Ovary (tissue), 7 donors: ENCODE measurements at regions not wholly inside any gene's neighbourhood (a gene's known extent, or its start where the extent isn't known, plus 50 kb on each side); places are given as distances from the start of the nearest gene placed in this dataset.

Experiments
- DNase-seq, 5 donors: peaks; one replicate each; pipeline ENCODE4 v3.0.0-alpha.2; 2019 to 2020
- H3K27ac ChIP-seq, 2 donors: fragments of 200-600 bp; one replicate each; pipeline versions ENCODE4 v1.5.1 to v1.8.0; 2019 to 2022
- H3K27me3 ChIP-seq: fragments of 200-600 bp; one replicate; pipeline ENCODE4 v1.8.0; 2022
- H3K36me3 ChIP-seq: fragments of 200-600 bp; sonication (generic); one replicate; pipeline ENCODE4 v1.5.1; 2019
- H3K4me1 ChIP-seq: one replicate; pipeline ENCODE4 v1.8.1; 2013; ENCODE audit warnings: mild to moderate bottlenecking, moderate library complexity; ENCODE audit not compliant: insufficient read depth
- H3K4me3 ChIP-seq: fragments of 200-600 bp; sonication (generic); one replicate; pipeline ENCODE4 v1.5.1; 2017
- H3K9me3 ChIP-seq, 2 donors: fragments of 200-600 bp in 1 of 2; sonication (generic) in 1 of 2; one replicate each; pipeline versions ENCODE4 v1.5.1 to v1.8.1; 2013 to 2019; ENCODE audit warnings: mild to moderate bottlenecking in 1 of 2, moderate library complexity in 1 of 2
- CTCF ChIP-seq, 3 donors: fragments of 450-650 bp in 2 of 3; fragments of 200-600 bp in 1 of 3; IDR thresholded peaks; one replicate each; pipeline versions ENCODE4 v1.5.1 to v1.8.0; 2016 to 2022; ENCODE audit warnings: antibody characterized with exemption in 3 of 3, mild to moderate bottlenecking in 1 of 3
- EP300 ChIP-seq: sonication (generic); formaldehyde crosslinking; IDR thresholded peaks from one replicate; pipeline ENCODE4 v1.6.1; 2017; ENCODE audit warnings: antibody characterized with exemption
- POLR2A ChIP-seq: fragments of 450-650 bp; IDR thresholded peaks from one replicate; pipeline ENCODE4 v1.6.1; 2017; ENCODE audit warnings: antibody characterized with exemption, mild to moderate bottlenecking, moderate library complexity
- WGBS, 3 donors: extraction: QIAGEN DNeasy Blood & Tissue Kit in 1 of 3; methylation state at CpG; one replicate each; pipeline versions ENCODE4 v1.1.5 to v1.1.7; 2013 to 2017; 5-methylcytosine and 5-hydroxymethylcytosine counted together
- intact Hi-C, 4 donors: fragments of 100-400 bp; cut with DNase I; formaldehyde crosslinking; loops; one replicate each; pipeline versions ENCODE4 v1.11.0 to v1.15.1; 2022 to 2023
- donor health status: DM: no; HTN: no; CAD: no; lungs with moderate emphysema.
- donor health status: DM: no; HTN: no; CAD: no.
- donor health status: Bipolar disorder and iron deficiency.
- donor health status: DM: no; HTN: no; CAD: no.
- donor health status: DM: yes; HTN: yes; CAD: no.

- H3K4me3 ChIP-seq, result no peak overlapping the region
- H3K36me3 ChIP-seq, result no peaks in the 10 kb centered on the region
- 74 to 79% (median 75%) methylated on average over 4 of the region's 4 CpGs for WGBS, 3 donors
- H3K27me3 ChIP-seq, result no peaks in the 10 kb centered on the region
- no peaks in the 10 kb centered on the region for H3K4me1 ChIP-seq
- H3K27ac ChIP-seq, result no peak overlapping the region
- no peak for DNase-seq
- intact Hi-C loops, result no loop called here
- no peak for TF ChIP-seq CTCF (IDR thresholded peaks at IDR 0.05)
- TF ChIP-seq EP300, result no peak
- no peak for TF ChIP-seq POLR2A
- H3K9me3 ChIP-seq, result no peaks in the 10 kb centered on the region
Observed at GRCh38 chr14:98489115-98489514, 782.9 kb downstream of the BCL11B start.

DNA sequence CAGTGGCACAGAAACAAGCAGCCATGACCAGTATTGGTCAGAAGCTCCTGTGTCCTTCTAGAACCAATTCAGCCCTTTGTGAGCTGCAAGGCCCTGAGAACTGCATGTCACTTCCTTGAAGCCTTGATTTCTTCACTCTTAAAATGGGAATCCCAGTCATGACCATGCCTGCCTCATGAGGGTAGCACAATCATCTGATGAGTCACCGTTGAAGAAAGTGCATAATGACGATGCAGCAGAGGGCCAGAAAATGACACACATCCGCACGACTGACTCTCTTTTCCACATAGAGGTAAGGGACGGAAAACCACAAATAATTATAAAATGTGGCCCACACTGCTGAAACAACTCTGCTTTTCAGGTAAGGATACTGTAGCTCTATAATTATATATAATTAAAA, 777.4 kb downstream of the BCL11B start:
- 86 to 89% (median 87%) methylated on average over 5 of the region's 5 CpGs for WGBS, 3 donors
- no peaks in the 10 kb centered on the region for H3K36me3 ChIP-seq
- intact Hi-C loops, result no loop called here

DNA sequence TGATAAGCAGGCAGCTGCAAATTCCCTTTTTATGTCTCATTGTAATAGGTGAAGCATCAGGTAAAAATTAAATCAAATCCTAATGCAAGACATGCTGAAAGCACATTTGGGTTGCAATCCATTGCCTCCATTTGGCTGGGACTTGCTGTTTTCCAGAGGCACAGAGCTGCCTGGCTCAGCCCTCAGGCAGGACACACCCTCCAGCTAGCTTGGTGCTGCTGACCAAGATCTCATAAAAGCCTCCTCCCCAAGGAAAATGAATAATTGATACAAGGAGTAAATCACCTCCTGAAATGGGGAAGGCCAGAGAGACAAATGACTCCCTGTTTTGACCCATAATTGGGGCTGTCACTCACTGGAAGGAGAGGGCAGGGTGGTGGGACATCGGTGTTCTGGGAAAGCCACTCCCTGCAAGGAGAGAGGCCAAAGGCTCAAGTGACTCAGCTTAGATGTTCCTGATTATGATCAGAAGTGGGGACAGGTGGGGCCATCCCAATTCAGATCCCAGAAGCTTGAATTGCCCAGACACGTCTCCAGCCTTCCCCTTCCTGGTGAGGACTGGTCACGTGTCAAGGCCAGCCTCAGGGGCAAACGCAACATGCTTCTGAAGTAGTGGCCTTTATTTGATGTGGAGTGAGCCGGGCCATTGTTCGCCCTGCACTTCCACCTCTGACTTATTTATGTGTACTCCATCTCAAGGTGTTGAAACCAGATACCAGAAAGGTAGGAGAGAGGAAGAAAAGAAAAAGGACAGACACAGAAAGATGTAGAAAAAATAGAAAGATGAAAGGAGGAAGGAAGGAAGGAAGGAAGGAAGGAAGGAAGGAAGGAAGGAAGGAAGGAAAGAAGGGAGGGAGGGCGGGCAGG, 773.7 kb downstream of the BCL11B start:
- no peaks in the 10 kb centered on the region for H3K27me3 ChIP-seq
- H3K4me3 ChIP-seq, result no peak overlapping the region
- DNase-seq, result no peak
- TF ChIP-seq CTCF (IDR thresholded peaks at IDR 0.05), result no peak
- no peak for TF ChIP-seq POLR2A
- TF ChIP-seq EP300, result no peak
- no peaks in the 10 kb centered on the region for H3K36me3 ChIP-seq
- WGBS, 3 donors, result 64 to 75% (median 70%) methylated on average over 7 of the region's 7 CpGs
- intact Hi-C loops, result no loop called here
- H3K9me3 ChIP-seq, result no peaks in the 10 kb centered on the region
- H3K27ac ChIP-seq, result no peak overlapping the region
- H3K4me1 ChIP-seq, result no peaks in the 10 kb centered on the region

More for the DNA sequence above, 777.4 kb downstream of the BCL11B start:
- Histone ChIP-seq H3K27ac (no peak overlapping the region), H3K4me3 (no peak overlapping the region), H3K27me3 (no peaks in the 10 kb centered on the region), H3K9me3 (no peaks in the 10 kb centered on the region), H3K4me1 (no peaks in the 10 kb centered on the region)
- no peak for DNase-seq
- TF ChIP-seq CTCF (IDR thresholded peaks at IDR 0.05) (no peak), EP300 (no peak), POLR2A (no peak)

DNA sequence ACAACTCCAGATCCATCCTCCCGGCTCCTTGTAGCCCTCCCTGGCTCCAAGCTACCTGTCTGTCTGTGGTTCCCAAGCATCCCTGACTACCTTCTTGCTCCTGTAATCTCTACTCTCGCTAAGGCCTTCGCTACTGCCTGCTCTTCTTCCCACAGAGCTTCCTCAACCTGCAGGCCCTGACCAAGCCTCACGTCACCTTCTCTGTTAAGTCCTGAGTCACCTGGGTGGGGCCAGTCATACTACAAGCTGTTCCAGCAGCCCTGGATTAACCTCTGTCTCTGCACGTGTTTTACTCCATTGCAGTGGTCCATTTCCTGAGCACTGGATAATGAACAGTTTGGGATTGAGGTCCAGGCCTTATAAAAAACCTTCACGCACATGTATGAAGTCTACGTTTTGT, 770.7 kb downstream of the BCL11B start:
- Histone ChIP-seq H3K9me3 (no peaks in the 10 kb centered on the region), H3K36me3 (no peaks in the 10 kb centered on the region), H3K27me3 (no peaks in the 10 kb centered on the region), H3K4me1 (no peaks in the 10 kb centered on the region), H3K4me3 (no peak overlapping the region), H3K27ac (no peak overlapping the region)
- DNase-seq, result no peak
- 81 to 91% (median 87%) methylated on average over 7 of the region's 7 CpGs for WGBS, 3 donors
- TF ChIP-seq EP300, result no peak
- no peak for TF ChIP-seq POLR2A
- no peak for TF ChIP-seq CTCF (IDR thresholded peaks at IDR 0.05)
- intact Hi-C loops, result no loop called here
